GM21423 (cell line): ENCODE measurements at regions not wholly inside any gene's neighbourhood (a gene's known extent, or its start where the extent isn't known, plus 50 kb on each side); places are given as distances from the start of the nearest gene placed in this dataset.
A peak's percentile ranks its signal among the peaks of the same experiment; 100 is the strongest.

Experiments
- ATAC-seq: cut with Tn5 transposase; IDR thresholded peaks from one replicate; pipeline ENCODE4 v1.9.1; 2021; ENCODE audit warnings: mild to moderate bottlenecking, moderate library complexity; ENCODE audit not compliant: unreplicated experiment

DNA sequence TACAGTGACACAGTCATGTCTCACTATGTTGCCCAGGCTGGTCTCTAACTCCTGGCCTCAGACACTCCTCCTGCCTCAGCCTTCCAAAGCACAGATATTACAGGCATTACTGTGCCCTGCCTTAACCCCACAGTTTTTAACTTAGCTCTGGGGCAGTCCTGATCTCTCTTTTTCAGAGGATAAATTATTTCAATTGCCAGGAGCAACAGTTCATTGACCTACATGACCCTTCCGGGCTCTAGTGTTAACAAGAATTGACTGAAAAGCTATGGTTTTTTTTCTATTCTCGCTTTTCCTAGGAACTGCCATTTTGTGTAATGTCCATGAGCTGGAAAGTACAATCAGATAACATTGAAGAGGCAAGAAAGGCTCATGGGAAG lies 92.8 kb downstream of the HNRNPLL start:
- ATAC-seq: no peak

DNA sequence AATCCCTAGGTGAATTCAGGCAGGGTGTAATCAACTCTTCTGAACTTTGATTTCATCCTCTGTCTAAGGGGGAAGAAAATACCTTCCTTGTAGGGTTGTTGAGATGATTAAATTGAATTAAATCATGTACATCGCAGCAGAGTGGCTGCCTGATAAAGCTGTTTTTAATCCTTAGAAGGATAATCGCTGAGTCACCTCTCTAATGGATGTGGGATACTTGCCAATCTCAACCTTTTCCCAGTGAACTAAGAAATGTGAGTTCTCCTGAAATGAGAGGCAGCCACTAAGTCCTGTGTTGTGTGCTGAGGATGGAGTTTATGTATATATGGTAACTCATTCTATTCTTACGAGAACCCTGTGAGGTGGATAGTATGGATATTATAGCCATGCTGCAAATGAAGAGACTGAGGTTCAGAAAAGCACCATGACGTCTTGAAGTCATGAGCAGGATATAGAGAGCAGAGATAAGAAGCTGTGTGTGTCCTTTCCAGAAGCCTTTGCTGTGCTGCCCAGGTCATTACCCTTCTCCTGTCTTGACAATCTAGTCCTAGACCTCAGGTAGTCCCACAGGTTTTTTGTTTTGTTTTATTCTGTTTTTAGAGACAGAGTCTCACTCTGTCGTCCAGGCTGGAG lies 93.3 kb downstream of the HNRNPLL start:
- no peak for ATAC-seq

DNA sequence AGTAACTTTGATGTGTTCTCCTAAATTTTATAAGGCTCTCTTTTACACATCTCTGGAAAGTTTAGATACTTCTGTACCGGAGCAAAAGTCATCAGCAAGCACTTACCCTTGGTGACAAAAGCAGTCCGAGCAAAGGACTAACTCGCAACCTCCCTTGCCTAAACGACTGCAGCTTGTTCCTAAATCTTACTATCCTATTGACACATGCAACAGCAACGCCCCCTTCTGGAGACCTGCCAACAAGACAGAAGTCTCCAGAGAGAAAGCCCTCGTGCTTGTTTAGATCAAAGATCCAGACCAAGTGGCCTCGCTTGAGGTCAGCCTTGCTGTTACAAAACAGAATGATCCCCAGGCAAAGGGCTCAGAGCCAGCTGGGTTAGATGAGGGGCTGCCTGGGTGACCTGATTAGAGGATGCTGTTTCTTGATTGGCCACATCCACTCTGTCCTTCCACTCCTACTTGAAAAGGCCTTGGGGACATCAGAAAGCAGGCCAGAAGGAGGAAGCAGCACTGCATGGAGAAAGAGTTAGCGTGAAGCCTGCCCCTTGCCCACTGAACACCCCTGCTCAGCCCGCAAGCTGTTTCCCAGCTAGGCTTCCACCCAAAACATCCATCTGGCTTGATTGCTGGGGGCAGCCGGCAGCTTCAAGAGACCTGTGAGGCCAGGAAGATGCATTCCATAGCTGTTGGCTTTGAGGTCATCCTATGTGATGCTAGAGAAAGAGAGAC lies 94.3 kb downstream of the HNRNPLL start:
- peak; percentile 83 for ATAC-seq

DNA sequence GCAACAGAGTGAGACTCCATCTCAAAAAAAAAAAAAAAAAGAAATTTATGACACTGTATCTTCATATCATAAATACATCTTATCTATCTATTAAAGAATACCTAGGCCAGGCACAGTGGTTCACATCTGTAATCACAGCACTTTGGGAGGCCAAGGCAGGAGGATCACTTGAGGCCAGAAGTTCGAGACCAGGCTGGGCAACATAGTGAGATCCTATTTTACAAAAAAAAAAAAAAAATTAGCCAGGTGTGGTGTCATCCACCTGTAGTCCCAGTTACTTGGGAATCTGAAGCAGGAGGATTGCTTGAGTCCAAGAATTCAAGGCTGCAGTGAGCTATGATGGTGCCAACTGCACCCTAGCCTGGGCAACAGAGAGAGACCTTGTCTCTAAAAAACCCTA lies 95.0 kb downstream of the HNRNPLL start:
- ATAC-seq: no peak

DNA sequence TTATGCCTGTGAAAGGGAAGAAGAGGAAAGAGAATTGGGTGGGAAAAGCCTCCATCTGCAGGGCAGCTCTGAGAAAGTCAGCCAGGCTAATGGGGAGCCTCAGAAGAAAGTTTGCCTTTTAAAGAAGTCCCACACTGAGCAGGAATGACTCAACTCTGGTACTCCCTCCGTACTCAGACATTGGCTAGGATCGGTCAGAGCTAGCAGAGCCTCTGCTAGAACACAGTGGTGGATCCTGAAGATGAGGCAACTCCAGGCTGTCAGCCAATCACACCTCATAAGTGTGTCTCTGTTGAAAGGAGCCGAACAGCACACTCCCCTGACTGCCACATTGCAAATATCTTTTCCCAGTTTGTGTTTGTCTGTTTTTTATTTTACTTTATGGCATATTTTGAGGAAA lies 96.9 kb downstream of the HNRNPLL start:
- ATAC-seq: no peak

DNA sequence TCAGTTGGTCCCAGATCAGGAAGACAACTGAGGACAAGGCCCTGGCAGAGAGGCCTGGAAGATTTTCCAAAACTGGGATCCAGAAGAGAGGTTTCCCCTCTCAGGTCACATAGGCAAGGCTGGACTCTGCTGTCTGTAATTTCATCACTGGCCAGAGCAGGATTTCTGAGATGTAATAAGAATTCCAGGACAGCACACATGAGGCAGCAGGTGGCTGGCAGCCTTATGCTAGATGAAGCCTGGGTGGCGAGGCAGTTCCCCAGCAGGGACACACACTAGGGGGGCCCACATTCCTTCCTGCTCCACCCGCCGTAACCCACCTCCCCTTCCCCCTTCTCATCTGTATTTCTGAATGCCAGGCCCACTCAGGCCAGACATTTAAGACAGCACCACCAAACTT lies 98.6 kb downstream of the HNRNPLL start:
- ATAC-seq: no peak

DNA sequence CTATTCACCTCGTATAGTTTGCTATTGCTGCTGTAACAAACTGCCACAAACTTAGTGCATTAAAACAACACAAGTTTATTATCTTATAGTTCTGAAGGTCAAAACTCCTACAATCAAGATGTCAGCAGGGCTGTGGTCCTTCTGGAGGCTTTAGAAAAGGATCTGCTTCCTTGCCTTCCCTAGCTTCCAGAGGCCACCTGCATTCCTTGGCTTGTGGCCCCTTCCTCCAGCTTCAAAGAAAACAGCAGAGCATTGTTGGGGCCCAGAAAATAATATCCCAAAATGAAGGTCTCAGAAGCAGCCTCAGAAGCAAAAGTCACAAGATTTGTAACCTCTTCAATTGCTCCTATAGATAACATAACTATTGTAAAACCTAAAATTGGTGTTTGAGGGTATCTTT lies 100.6 kb downstream of the HNRNPLL start:
- no peak for ATAC-seq

DNA sequence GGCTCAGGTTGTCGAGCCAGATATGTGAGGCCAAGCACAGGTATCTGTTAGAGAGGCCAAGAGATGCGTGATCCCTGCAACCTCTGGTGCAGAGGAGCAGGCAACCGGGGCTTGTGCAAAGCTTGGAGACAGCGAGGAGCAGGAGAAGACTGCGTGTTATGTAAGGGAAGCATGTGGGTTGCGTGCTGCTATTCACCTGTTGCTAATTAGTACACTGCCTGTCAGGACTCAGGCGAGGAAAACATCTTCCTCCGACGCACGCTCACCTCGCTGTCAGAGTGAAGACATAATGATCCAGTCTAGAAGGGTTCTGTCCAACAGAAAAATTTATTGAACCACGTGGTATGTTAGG lies 102.5 kb downstream of the HNRNPLL start:
- ATAC-seq: no peak

DNA sequence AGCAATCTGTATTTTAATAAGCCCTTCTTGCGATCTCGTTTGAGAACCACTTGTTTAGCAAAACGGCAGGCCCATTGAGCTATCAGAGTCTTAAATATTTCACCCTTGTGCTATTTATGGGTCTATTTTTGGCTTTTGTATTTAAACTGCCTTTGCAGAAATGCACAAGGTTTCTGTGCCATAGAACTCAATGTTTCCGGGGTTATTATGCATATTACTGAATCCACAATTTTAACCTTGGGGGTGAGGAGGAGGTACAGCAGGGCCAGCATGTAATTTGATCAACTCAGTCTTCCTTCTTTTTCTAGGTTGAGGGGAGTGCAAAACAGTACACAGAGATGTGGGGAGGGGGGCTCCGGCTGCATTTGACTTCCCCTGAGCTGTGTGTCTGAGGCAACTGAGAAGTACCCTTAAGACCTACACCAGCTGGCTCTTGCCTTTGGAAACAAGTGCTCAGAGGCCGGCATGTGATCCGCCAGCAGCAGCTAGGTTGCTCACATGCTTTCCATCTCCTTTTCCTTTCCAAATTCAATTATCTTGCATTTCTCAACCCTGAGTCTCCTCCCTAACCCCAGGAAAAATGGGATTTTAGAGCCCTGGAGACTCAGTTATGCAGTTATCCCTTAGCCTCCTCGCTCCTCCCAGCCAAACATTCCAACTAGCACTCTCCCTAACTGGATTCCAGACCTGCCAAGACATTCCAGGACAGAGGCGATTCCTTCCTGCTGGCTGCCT lies 103.0 kb downstream of the HNRNPLL start:
- no peak for ATAC-seq

DNA sequence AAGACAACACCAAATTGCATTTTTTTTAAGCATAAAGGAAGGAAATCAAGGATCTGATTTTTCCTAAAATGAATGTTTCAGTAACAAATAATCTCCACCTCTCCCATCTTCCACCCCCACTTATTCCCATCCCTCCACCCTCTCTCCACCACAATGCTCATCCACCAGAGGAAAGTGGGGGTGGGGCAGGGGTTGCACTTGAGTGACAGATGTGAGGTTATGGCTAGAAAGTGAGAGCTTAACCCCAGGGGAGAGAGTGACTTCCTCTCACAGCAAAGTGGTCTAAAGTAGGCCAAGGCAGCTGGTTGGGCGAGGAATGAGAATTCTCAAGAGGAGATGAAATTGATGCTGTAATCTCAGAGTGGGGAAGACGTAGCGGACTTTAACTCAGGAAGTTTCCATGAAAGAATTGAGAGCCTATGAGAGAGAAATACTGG lies 104.7 kb downstream of the HNRNPLL start:
- peak; percentile 67 for ATAC-seq

DNA sequence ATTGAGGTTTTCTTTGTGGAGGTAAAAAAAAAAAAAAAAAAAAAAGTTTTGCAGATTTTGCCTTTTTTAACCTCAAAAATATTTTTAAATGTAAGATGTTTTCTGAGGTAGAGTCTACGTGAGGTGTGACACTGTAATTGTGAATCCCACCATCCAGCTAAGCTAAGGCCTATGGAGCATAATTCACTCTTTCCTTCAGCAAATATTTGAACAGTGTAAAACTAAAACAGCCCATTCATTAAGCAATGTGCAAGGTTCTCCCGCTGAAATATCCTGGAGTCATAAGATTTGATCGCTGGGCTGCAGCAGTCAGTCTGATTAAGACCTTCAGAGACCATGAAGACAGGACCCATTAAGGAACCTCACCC lies 105.1 kb downstream of the HNRNPLL start:
- ATAC-seq: no peak

DNA sequence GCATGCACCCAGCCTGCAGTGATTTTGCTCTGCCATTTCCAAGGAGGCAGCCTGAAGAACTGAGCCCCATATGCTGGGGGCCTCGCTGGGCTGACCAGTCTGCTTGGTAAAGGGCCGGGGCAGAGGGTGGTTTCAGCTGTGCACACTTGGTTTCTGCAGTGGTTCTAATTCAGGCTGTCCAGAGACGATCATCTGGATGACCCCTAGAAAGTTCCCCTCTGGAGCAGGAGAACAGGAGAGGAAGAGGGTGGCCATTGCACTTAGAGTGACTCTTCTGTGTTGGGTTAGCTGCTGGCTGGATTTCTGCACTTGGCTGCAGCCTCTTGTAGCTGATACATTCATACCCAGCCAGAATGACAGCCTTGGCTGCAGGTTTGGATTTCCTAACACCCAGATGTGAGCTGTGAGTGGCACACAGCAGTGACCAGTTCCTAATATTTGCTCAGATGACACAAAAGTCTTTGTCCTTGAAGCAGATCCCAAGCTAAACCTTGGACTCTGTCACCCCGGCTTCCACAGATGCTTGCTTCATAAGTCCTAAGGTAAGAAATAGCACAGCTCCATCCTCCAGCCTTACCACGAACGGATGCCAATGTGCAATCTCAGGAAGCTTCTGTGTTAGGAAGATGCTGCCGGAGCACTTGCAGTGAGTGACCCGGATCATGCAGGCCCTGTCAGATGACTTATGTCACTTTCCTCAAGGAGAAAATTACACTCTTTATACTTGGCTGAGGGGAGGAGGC lies 105.6 kb downstream of the HNRNPLL start:
- no peak for ATAC-seq

DNA sequence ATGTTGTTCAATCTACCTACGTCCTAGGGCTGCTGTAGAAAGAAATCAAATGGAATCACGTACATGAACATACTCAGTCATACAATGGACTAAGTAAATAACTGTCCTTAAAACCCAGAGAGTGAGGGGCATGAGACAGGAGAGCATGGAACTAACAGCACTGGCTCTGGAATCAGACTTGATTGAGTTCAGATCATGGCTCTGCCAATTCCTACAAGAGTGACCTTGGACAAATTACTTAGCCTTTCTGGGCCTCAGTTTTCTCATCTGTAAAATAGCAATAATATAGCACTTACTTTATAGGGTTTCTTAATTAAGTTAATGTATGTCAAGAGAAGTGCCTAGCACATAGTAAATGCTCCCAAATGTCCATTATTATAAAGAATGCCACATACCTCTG lies 106.8 kb downstream of the HNRNPLL start:
- ATAC-seq: no peak

DNA sequence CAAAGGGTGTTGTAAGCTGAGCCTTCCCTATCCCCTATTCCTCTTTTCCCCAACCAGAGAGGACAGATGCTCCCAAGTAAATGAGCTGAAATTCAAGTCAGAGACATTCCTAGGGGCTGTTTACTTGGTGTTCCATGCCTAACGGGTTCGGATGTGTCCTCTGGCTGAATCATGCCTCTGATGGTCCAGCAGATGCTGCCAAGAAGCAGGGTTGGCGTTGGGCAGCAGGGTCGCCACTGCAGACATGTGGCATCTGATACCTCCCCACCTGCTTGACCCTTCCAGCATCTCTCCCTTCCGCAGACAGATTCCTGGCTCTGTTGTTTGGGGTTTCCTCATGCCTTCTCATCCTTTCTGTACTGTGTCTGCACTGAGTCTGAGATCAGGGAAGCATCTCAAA lies 108.3 kb downstream of the HNRNPLL start:
- ATAC-seq: no peak

DNA sequence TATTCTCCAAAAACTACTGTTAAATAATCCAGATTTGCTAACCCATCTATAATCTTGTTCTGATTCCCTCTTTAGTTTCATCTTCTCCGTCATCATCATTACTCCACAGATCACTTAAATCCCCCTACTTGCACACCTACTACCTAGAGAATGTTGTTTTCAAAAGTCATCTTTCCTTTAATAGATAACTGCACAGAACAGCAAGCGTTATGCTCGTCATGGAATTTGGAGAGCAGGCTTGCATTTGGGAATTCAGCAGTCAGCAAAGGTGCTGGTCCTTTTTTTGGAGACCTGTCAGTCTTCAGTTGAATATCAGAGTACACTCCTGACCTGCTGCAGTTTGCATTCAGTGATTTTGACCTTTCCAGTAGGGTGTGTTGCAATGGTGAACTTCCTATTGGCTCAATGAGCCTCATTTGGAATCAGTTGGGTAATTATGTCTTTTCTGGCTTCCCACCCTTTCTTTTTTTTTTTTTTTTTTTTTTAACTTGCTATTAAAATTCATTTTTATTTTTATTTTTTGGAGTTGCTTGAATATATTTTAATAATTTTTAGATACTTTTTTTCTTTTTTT lies 110.6 kb downstream of the HNRNPLL start:
- ATAC-seq: no peak

DNA sequence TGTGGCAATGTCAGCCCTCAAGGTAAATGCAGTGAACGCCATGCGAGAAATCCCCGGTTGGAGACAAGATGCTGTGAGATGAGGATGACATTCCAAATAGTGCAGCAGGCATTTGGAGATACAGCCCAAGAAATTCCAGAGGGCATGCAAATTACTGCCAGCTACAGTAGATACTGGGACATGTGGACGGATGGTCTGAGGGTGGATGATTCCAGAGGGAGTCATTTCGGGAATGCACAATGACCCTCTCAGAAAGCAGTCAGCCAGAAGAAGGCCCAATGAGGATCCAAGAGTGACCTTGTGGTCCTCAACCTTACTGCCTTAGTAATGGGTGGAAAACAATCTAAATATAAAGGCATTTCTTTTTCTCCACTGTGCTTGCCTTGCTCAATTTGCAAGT lies 111.3 kb downstream of the HNRNPLL start:
- no peak for ATAC-seq

DNA sequence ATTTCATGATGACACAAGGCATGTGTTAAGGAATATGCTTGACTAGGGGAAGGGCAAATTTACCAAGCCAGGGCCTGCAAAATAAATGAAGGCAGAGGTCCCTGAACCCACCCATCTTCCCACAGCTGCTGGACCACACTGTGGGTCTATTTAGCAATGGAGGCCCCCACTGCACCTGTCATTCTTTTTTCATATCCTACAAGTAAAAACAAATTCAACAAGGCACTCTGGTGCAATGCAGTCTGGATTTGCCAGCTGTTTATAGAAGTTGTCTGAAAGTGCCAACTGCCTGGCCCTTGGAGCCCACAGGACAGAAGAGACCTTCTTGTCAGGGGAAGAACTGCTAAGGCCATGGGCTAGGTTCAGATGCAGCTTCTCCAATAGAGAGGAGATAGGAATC lies 112.8 kb upstream of the ATL2 start:
- ATAC-seq: no peak

DNA sequence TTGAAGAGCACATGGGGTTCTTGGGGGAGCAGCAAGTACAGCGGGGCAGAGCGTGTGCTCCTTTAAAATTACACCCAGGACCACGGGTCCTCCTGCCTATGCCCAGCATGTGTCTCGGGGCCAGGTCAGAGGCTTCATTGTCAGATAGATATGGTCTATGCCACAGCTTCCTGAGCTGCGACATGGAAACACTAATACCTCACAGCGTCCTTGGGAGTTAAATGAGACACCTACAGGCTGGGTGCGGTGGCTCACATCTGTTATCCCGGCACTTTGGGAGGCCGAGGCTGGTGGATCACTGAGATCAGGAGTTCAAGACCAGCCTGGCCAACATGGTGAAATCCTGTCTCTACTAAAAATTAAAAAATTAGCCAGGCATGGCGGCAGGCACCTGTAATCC lies 110.8 kb upstream of the ATL2 start:
- ATAC-seq: no peak

DNA sequence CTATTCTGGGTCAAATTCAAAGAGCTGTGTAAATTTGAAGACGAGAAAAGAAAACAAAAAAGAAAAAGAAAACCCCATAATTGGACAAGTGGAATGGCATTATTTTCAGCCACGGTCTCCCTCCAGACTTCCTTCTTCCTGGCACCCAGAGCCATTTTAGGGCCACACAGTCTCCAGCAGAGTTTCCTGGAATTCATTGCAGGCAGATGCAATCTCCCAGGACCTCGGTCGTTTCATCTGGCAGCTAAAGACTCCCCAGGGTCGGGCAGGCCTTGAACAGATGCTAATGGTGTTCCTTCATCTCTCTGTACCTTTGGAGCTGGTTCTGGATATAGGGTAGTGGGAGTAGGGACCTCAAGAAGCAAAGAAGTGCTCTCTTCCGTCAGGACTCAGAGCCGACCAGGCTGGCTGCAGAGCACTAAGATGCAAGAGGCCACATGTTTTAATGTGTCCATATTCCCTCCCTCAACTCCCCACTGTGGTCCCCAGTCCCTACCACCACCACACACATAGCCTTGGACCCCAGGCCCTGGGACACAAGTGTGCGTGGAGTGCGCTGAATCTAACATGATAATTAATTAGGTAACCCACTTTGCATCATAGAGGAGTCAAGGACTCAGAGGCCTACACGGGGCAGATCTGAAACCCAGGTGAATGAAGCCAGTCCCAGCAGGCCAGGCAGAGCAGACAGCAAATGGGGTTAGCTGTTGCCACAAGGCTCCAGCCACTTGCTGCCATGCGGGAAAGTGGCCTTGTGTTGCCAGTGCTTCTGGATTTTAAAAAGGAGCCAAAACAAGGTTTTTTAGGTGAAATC lies 109.3 kb upstream of the ATL2 start:
- no peak for ATAC-seq

DNA sequence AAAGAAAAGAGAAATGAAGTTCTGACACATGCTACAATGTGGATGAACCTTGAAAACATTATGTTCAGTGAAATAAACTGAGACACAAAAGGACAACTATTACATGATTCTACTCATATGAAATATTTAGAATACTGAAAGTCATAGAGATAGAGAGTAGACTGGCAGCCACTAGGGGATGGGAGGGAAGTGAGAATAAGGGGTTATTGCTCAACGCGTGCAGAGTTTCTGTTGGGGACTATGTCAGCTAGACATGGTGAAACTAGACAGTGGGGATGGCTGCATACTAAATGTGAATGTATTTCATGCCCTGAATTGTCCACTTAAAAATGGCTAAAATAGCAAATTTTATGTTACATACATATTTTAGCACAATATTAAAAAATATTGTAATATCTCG lies 108.7 kb upstream of the ATL2 start:
- ATAC-seq: peak; percentile 67
